ENCODE measurements at regions not wholly inside any gene's neighbourhood (a gene's known extent, or its start where the extent isn't known, plus 50 kb on each side); places are given as distances from the start of the nearest gene placed in this dataset.

GRCh38 chr3:106172101-106172500 is 303.3 kb upstream of the CBLB start:
- H3K9ac ChIP-seq = no peak overlapping the region
- TF ChIP-seq CTCF (IDR thresholded peaks at IDR 0.05) = no peak
- no peaks in the 10 kb centered on the region for H3K27me3 ChIP-seq (ENCODE audit: control insufficient read depth, insufficient read depth, low read length)
- H3K4me3 ChIP-seq (ENCODE audit: low read depth, low read length) = no peak overlapping the region
- H2AFZ ChIP-seq = no peak overlapping the region
- no peak overlapping the region for H3K27ac ChIP-seq
- H3K9me3 ChIP-seq (ENCODE audit: control insufficient read depth, low read length) = no peaks in the 10 kb centered on the region
- no peaks in the 10 kb centered on the region for H3K4me1 ChIP-seq
- no peaks in the 10 kb centered on the region for H3K36me3 ChIP-seq (ENCODE audit: control insufficient read depth, insufficient read depth, low read length)
- H3K4me2 ChIP-seq (ENCODE audit: low read length) = no peak overlapping the region
- no peaks in the 10 kb centered on the region for H3K79me2 ChIP-seq

- Histone ChIP-seq H3K27me3 (ENCODE audit: control insufficient read depth, insufficient read depth, low read length) (no peaks in the 10 kb centered on the region), H3K36me3 (ENCODE audit: control insufficient read depth, insufficient read depth, low read length) (no peaks in the 10 kb centered on the region), H3K4me2 (ENCODE audit: low read length) (no peak overlapping the region), H3K4me3 (ENCODE audit: low read depth, low read length) (no peak overlapping the region), H3K27ac (no peak overlapping the region), H2AFZ (no peak overlapping the region), H3K79me2 (no peaks in the 10 kb centered on the region), H3K9me3 (ENCODE audit: control insufficient read depth, low read length) (no peaks in the 10 kb centered on the region), H3K9ac (no peak overlapping the region), H3K4me1 (no peaks in the 10 kb centered on the region)
- no peak for TF ChIP-seq CTCF (IDR thresholded peaks at IDR 0.05)
These were observed 304.0 kb upstream of the CBLB start for GRCh38 chr3:106172780-106173179.

- Histone ChIP-seq H3K4me1 (no peaks in the 10 kb centered on the region), H3K27me3 (ENCODE audit: control insufficient read depth, insufficient read depth, low read length) (no peaks in the 10 kb centered on the region), H3K4me2 (ENCODE audit: low read length) (no peak overlapping the region), H2AFZ (no peak overlapping the region), H3K36me3 (ENCODE audit: control insufficient read depth, insufficient read depth, low read length) (no peaks in the 10 kb centered on the region), H3K4me3 (ENCODE audit: low read depth, low read length) (no peak overlapping the region), H3K9me3 (ENCODE audit: control insufficient read depth, low read length) (no peaks in the 10 kb centered on the region), H3K27ac (no peak overlapping the region), H3K9ac (no peak overlapping the region), H3K79me2 (no peaks in the 10 kb centered on the region)
- no peak for TF ChIP-seq CTCF (IDR thresholded peaks at IDR 0.05)
These were observed 306.5 kb upstream of the CBLB start for GRCh38 chr3:106175276-106175675.

GRCh38 chr3:106176734-106177133 is 307.9 kb upstream of the CBLB start:
- no peaks in the 10 kb centered on the region for H3K9me3 ChIP-seq (ENCODE audit: control insufficient read depth, low read length)
- H3K27ac ChIP-seq = no peak overlapping the region
- H3K27me3 ChIP-seq (ENCODE audit: control insufficient read depth, insufficient read depth, low read length) = no peaks in the 10 kb centered on the region
- H3K4me2 ChIP-seq (ENCODE audit: low read length) = no peak overlapping the region
- TF ChIP-seq CTCF (IDR thresholded peaks at IDR 0.05) = no peak
- no peak overlapping the region for H3K9ac ChIP-seq
- no peaks in the 10 kb centered on the region for H3K4me1 ChIP-seq
- H3K4me3 ChIP-seq (ENCODE audit: low read depth, low read length) = no peak overlapping the region
- H3K79me2 ChIP-seq = no peaks in the 10 kb centered on the region
- no peaks in the 10 kb centered on the region for H3K36me3 ChIP-seq (ENCODE audit: control insufficient read depth, insufficient read depth, low read length)
- no peak overlapping the region for H2AFZ ChIP-seq

- Histone ChIP-seq H3K4me3 (ENCODE audit: low read depth, low read length) (no peak overlapping the region), H3K36me3 (ENCODE audit: control insufficient read depth, insufficient read depth, low read length) (no peaks in the 10 kb centered on the region), H2AFZ (no peak overlapping the region), H3K27ac (no peak overlapping the region), H3K4me2 (ENCODE audit: low read length) (no peak overlapping the region), H3K4me1 (no peaks in the 10 kb centered on the region), H3K9ac (no peak overlapping the region), H3K27me3 (ENCODE audit: control insufficient read depth, insufficient read depth, low read length) (no peaks in the 10 kb centered on the region), H3K9me3 (ENCODE audit: control insufficient read depth, low read length) (no peaks in the 10 kb centered on the region), H3K79me2 (no peaks in the 10 kb centered on the region)
- no peak for TF ChIP-seq CTCF (IDR thresholded peaks at IDR 0.05)
These were observed 314.2 kb upstream of the CBLB start for GRCh38 chr3:106182950-106183511.

Data from parathyroid adenoma (tissue), 2 donors.